Esophagus squamous epithelium (tissue), 4 donors: ENCODE measurements at regions not wholly inside any gene's neighbourhood (a gene's known extent, or its start where the extent isn't known, plus 50 kb on each side); places are given as distances from the start of the nearest gene placed in this dataset.

ENCODE experiments used
- POLR2A ChIP-seq, 4 donors: fragments of 450-650 bp; IDR thresholded peaks; one replicate each; pipeline ENCODE4 v1.6.1; 2017; ENCODE audit warnings: antibody characterized with exemption in 4 of 4, mild to moderate bottlenecking in 4 of 4, moderate library complexity in 3 of 4
- TF ChIP-seq, protein P1 (sequence below), 6 experiments: fragments of 450-650 bp in 4 of 6; fragments of 200-600 bp in 2 of 6; sonication (generic) in 2 of 6; IDR thresholded peaks; one replicate each; pipeline ENCODE4 v1.5.1; 2016 to 2019; ENCODE audit warnings: antibody characterized with exemption in 6 of 6, mild to moderate bottlenecking in 4 of 6, moderate library complexity in 4 of 6

DNA sequence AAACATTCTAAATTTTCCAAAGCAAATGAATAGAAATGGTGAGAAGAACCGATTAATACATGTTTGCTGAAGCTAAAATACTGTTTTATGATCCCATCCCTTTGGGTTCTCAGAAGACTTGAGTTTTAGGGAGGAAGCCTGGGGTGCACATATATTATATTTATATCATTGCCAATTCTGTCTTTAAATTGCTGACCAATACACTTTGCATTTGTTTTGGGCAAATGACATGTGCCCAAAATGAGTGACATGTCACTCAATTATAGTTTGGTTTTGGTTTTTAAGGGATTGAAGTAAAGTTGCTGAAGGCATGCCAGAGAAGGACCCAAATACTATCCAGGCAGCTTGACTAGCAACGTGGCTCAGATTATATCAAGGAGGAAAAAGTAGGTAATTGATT is 50.3 kb upstream of the SP3 start:
- TF ChIP-seq, protein P1, sequence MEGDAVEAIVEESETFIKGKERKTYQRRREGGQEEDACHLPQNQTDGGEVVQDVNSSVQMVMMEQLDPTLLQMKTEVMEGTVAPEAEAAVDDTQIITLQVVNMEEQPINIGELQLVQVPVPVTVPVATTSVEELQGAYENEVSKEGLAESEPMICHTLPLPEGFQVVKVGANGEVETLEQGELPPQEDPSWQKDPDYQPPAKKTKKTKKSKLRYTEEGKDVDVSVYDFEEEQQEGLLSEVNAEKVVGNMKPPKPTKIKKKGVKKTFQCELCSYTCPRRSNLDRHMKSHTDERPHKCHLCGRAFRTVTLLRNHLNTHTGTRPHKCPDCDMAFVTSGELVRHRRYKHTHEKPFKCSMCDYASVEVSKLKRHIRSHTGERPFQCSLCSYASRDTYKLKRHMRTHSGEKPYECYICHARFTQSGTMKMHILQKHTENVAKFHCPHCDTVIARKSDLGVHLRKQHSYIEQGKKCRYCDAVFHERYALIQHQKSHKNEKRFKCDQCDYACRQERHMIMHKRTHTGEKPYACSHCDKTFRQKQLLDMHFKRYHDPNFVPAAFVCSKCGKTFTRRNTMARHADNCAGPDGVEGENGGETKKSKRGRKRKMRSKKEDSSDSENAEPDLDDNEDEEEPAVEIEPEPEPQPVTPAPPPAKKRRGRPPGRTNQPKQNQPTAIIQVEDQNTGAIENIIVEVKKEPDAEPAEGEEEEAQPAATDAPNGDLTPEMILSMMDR (IDR thresholded peaks at IDR 0.05): no peak
- no peak for TF ChIP-seq POLR2A (IDR thresholded peaks at IDR 0.05)
